ENCODE measurements at regions not wholly inside any gene's neighbourhood (a gene's known extent, or its start where the extent isn't known, plus 50 kb on each side); places are given as distances from the start of the nearest gene placed in this dataset.

DNA sequence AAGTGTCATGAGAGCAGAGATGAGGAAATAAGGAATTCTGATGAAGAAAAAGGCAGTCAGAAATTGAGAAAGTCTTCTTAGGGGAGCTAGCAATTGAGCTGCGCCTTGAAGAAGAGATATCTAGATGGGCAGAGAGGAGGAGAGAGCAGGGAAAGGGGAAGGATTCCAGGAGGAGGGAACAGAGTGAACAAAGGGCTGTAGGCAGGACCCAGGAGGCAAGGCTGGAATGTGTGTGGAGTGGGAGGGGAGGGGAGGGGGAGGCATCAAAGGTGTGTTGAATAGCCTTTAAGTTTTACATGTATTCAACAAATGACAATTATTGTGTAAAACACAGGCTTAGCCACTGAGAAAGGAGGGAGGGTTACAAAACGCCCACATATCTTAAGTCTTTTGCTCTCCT, 164.5 kb downstream of the TDRD15 start:
- DNase-seq: no peak

DNA sequence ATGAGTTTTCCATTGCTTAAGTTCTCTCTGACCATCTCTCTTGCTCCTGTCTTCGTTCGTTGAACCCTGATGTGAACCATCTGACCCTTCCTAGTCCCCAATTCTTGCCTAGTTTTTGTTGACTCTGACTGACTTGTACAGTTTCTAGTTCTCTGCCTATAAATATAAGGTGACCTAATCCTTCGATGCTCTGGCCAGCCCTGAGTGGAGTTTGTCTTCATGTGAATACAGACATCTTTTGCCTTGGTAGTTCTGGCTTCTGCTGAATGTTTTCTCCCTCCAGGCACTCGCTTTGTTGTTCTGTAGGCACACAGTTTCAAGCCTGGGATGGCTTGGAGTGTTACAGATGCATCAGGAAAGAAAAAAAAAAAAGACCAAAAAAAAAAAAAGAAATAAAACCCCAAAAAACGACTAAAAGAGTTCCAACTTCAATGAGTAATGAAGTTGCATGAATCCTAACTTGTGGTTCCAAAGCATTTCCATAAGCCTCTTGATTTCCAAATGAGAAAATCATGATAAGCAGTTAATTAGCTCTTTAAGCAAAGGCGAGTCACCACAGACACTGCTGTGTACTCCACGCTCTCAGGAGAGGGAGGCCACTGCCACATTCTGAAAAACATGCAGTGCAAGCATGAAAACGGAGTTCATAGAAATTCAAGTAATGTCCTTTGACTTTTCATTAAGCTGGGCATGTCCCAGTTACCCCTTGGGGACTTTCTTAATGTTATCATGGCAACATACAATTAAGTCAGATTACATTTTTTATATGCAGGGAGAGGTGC, 165.2 kb downstream of the TDRD15 start:
- no peak for DNase-seq

DNA sequence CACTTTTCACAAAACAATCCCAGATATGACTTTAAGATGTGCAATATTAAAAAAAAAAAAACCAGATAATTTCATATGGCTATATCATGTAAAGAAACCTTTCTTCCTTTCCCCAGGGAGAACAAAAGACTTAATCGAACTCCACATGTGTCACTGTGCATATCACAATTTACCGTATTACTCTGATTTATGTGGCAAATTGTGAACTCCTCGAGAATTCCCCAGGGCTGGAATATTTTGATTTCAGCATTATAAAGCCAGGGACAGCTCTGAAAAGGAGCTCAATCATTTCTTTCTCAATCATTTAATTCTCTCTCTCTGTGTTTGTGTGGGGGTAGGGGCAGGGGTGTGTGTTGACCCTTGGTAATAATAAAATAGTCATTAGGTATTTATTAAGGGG, 165.8 kb downstream of the TDRD15 start:
- no peak for DNase-seq

DNA sequence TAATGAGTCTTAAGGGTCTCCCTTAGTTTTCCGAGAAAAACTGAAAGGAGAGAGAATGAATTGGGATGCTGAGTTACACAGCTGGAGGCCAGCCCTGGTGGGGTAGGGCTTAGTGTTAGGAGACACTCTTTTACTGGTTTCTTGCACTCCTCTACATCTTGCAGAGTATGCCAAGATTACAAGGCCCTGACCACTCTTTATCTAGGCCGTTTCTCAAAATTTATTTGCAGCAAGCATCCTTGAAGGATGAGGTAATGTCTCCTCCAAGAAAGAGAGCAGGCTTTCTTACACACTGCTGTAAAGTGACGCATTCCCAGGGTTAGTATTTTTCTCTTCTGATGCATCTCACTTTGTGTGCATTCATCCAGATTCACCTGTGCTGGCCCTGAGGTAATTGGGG, 166.2 kb downstream of the TDRD15 start:
- no peak for DNase-seq

DNA sequence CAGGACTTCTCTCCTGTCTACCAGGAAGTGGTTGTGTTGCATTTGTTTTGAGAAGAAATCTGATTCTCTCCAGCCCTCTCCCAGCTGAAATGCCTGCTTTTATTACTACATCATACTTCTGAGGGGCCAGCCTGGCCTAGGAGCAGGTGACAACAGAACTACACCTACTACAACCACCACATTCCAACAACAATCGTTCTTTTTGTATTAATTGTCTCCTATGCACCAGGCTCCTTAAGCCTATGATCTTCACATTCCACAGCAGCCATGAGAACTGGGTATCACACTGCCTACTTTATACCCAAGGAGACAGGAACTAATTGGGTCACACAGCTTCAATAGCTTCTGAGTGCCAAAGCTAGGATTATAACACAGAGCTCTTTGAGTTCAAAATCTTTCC, 167.7 kb downstream of the TDRD15 start:
- no peak for DNase-seq

DNA sequence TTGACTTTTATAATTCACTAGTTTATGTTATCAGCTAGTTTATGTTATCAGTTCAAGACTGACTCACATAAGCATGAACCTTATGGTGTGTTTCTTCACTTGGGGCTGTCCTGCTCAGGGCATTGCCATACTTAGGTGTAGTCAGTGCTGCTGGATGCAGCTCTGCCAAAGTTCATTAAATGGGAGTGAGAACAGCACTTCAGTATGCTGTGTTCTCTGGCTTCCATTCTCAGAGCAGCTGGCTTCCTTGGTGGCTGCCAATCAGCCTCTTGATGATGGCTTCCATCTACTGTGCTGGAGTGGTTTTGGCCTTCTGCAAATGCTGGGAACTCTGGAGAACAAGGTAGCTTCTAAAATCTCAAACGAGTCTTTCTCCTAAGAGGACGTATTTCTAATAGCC, 170.7 kb downstream of the TDRD15 start:
- no peak for DNase-seq

DNA sequence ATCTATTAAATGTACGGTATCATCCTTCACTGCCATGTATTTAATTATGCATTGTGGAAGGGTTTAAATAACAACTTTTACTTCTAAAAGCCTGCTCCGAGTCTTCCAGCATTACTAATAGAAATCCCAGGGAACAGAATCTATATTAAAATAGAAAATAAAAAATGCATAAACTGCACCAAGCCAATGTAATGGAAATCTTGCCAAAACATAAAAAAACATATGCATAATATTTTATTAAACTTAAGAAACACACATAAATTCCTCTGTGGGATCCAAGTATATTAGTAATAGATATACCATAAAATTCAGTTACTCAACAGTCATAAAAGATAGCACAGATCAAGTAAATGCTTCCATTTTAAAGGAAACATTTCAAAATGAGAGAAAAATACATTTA, 175.6 kb downstream of the TDRD15 start:
- no peak for DNase-seq

DNA sequence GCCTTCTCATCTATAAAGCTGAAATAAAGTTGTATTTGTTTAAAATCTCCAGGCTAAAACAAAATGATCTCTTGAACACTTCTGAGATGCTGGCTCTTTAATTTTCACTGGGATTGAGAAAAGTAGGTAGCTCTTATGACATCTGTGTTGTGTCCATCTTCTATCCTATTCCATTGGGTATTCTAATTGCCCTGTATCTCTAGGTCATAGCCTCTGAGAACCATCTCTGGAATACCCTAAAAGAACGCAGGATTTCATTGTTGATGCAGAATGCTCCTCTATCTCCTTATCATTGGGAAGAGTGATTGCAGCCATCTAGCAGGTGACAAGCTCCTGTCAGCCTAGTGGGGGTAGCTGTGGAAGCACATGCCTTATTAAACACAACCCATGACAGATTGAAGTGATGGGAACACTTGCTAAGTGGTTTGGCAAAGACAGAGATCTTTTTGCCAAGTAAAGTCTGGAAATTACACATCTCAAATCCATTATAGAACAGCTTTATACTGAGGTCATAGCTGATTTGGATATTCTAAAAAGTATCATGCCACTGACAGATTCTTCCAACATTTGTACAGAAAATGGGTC, 178.2 kb downstream of the TDRD15 start:
- DNase-seq: no peak

DNA sequence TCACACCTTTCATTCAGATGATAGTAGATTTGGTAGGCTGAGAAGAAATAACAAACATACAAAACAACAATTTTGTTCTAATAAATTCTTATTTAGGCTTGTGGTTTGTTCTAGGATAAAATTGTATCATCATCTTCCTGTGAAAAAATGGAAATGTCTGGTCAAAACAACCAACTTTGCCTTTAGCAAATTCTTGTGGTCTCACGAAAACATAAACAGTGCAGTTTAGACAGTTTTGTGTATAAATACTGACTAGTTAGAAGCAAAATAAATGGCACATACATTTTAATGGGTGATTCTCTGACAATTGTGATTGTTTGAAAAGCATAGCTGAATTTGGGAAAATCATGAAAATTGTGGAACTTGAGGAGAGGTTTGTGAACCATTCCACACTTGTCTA, 180.1 kb downstream of the TDRD15 start:
- no peak for DNase-seq

DNA sequence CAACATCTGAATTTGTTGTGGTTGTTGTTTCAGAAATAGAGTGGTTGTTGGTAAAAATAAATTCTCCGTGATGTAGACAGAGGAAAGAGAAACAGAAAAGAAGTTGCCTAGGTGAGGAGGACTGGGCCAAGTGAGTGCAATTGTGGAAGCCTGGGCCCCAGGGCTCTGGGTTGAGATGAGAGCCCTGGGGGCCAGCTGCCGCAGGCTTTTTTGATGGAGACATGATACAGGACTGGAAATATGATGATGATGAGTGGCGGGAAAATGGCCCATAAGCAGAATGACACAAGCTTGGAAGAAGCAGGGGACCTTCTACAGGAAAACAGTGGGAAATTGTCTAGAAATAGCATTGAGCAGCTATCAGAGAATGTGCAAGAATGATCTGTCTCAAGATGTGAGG, 181.8 kb downstream of the TDRD15 start:
- no peak for DNase-seq

DNA sequence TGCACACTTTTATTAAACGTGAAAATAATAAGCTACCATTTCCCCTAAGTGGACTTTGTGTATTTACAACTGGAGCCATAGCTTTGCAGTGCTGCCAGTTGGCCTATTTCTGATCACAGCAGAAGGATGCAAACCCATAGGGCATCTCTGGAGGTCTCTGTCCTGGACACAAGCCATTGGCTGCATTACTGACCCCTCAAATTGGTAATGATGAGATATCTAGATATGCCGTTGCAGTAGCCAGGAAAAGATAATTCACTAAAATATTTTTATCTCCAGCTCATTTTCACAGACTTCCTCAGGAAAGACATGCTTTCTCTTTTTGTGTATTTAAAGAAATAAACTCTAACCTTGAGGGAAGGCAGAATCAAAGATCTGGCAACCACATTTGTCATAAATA, 182.5 kb downstream of the TDRD15 start:
- no peak for DNase-seq

DNA sequence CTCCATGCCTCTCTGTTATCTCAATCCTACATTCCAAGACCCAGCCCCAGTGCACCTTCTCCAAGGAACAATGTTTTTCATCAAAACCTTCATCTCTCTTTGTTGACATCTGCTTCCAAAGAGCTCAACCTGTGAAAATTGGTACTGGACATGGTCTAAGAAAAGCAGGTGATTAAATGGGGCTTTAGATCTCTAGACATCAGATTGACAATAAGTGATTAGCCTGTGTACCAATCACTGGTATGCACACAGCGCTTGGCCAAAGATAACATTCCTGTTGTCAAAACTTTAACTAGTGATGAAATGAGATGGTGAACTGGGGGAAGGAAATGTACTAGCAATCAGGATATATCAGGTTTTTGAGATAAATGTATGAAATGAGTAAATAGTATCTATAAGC, 183.3 kb downstream of the TDRD15 start:
- no peak for DNase-seq

DNA sequence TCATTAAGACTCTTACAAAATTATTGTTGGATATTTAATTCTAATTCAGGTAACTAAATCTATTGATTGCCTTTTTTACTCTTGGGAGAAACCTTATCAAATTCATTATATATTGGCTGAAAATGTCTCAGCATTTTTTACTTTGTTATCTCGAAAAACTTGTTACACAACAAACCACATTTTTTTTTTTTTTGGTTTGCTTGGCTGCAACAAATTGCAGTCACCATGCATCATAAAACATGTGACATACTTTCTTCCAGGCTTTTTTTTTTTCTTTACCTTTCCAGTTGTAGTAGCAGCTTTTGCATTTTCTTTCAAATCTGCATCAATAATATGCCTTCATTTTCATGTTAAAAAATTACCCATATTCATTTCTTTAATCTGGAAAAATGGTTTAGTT, 186.7 kb downstream of the TDRD15 start:
- no peak for DNase-seq

DNA sequence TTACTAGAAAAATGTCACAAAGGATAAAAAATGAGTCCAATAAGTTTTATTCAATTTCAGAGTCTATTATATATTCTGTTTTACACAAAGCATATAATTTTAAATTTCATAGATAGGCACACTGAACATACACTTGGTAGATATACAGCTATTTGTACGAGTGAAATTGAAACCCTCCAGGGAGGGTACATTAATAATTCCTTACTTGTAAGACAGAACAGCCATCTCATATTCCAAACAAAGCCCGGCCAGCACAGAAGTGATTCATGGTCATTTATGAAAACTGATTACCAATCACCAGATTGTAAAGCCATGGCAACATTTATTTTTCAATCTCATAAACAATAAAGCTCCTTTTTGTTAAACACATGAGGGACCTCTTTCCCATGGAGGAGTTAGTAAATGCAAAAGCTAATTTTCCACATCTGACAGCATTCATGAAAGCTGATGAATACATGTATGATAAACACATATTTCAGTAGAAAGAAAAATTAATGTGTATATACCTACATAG, 190.6 kb downstream of the TDRD15 start:
- no peak for DNase-seq

DNA sequence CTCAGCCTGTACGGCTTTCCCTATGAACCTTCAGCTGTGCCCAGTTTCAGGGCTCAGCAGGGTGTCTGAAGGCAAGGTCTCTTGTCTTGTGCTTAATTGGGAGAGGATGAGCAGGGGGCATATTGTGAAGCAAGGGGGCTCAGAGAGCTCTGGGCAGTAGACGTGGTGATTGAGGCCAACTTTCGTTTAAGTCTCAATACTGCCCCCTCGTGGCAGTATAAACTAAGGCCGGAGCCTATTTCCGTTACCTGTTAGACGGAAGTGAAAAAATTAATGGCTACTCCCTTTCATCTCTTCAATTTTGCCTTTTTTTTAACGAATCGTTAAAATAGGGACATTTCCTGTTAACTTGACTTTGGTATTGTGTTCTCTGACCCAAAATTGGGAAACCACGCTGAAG, 193.4 kb downstream of the TDRD15 start:
- no peak for DNase-seq

DNA sequence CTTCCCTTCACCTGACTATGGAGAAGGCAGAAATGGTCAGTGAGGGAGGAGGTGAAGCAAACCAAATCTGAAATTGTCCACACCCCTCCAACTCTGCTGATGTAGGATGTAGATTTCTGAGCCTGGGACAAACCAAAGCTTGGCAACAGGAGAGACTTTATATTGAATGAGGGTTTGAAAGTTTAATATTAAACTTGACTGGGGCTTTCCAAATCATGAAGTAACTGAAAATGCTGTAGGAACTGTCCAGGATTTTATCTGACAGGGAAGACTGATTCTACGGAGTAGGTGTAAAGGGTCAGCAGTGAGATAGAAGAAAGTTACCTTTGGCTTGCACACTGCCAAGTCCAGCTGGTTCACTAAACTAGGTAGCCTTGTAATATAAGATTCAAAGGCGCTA, 194.5 kb downstream of the TDRD15 start:
- DNase-seq: no peak

DNA sequence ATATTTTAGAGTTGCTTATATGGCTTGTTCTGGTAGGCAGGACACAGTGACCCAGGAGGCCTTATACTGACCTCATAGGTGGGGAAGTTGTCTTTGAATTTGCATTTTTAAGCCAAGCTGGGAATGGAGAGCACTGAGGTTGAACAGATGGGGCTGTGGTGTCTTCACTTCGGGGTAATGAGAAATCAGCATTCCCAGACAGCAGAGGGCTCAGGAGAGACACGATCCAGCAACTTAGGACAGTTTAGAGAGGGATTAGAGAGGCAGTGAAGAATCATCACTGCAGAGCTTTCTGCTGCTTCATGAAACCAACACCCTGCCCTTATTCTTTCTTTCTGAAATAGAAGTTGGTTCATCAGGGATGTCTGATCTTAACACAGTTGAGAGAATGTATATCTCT, 202.4 kb downstream of the TDRD15 start:
- DNase-seq: no peak

DNA sequence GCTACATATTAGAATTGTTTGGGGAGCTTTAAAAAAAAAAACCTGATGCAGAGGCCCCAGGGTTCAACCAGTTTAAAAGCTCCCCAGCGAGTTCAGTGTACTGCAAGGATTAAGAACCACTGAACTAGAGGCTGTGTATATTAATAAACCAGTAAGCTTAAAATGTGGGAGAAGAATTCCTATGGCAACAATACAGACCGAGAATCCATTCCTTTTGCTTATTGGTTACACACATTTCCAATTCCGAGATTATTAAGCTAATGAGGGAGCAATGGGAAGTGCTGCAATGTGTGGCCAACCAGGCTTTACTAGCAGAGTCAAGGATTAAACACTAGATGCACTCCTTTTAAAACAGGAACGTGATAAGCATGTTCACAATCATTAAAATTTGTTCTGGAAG, 204.4 kb downstream of the TDRD15 start:
- no peak for DNase-seq

DNA sequence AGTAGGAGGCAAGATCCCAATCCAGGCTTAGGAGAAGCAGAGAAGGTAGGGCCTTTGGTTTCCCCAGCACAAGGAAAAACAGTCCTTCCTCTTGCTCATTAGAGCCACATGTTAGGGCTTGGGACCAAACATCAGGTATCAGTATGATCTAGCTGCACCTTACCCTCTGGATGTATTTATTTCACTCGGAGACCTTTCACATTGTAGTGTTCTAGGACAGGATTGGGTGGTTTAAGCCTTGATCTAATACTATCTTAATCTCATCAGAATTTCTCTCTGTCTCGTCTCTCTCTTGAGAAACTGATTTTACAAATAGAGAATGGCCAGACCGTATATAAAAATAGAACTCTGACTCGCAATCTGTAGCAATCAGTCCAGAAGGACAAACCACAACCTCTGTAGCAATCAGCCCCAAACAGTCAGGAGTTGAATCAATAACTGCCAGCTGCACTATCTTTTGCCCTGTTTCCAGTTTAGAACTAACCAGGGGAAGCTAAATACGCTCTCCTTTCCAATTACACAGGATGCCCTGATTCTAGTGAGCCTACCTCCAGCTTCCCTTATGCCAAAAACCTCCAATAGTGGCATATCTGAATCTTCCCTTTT, 207.1 kb downstream of the TDRD15 start:
- no peak for DNase-seq

DNA sequence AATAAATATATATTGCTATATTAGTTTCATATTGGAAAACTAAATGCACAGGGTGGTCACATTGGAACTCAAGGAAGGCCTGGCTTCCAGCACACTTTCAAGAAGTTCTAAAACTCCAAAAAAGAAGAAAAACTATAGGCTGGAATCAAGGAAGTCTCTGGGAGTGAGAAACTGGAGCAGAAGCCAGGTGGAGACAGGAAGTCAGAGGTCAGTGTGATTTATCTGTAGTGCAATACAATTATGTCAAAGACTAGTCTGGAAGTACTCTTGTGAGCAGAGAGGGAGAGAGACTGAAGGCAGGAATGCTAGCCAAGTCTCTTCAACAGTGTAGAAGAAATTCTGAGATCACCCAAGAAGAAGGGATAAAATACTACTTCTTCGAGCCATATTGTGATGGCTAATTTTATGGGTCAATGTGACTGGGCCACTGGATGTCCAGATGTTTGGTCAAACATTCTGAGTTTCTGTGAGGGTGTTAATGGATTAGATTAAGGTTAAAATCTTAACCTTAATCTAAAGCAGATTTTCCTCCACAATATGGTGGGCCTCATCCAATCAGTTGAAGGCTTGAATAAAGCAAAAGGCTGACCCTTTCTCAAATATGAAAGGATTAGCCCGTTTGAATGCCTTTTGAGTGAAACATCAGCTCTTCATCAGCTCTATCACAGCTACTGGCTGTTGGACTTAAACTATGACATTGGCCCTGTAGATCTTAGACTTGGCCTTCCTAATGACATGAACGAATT, 208.0 kb downstream of the TDRD15 start:
- DNase-seq: no peak

DNA sequence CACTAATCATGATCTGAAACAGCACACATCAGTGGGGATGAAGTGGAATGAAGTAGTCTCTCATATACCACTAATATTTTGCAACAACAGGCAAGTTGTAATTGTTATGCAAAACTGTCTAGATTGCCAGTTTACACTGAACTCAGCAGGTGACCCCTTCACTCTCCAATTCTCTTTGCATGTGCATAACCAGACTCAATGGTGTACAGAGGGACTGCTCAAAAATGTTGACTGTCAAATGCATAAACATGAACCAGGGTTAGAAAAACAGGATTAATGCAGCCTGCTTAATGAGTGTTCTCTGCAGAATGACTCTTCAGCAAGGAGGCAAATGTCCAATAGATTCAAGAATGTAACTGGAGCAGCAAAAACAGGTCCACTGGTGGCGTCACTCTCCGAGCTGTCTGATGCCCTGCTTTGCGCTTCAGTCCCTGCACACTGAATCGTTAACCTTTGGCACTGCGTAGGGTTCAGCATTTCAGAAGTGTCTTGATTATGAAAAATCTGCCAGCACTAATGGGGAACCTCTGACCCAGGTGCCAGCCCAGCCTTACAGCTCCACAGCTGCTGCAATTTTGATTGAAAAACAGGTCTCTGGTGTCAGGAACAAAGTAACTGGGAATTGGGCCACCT, 209.3 kb downstream of the TDRD15 start:
- no peak for DNase-seq

DNA sequence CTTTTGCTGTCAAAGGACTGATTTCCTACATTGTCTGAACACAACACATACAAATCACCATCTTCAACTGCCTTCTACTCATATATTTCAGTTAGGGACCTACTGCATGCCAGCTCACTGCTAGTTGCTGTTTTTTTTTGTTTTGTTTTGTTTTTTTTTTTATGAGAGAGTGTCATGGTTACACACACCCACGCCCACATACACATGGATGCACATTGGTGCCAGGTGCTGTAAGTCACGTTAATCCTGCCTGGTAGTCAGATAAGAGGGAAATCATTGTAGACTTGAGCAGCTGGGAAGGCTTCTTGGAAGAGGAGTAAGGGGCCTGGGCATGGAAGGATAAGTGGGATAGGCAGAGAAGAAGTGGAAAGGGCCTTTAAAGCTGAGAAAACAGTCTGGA, 209.9 kb downstream of the TDRD15 start:
- no peak for DNase-seq

DNA sequence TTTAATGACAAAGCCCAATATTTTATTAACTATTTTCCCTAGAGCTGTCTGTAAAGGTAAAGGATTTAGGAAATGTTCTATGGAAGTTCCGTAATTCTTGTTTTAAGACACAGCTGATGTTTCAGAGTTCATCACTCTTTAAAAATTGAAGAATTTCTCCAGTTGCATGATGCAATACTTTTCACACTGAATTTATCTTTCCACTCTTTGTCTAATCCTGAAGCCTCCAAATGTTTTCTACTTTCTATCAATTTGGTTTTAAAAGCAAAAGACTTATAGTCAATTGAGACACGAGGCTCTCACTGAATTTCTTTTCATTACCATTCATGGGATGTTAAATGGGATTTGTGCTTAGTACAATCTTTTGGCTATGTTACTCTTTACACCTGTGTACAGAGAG, 223.2 kb downstream of the TDRD15 start:
- no peak for DNase-seq
